Fibroblast of lung (primary cell): ENCODE measurements at regions not wholly inside any gene's neighbourhood (a gene's known extent, or its start where the extent isn't known, plus 50 kb on each side); places are given as distances from the start of the nearest gene placed in this dataset.
A peak's percentile ranks its signal among the peaks of the same experiment; 100 is the strongest.

Experiments
- DNase-seq, 2 donors: peaks; one replicate each; pipeline versions ENCODE4 v3.0.0 to v3.0.0-alpha.2; 2010; ENCODE audit warnings: low read depth in 2 of 2
- H2AFZ ChIP-seq: 2 replicates; pipeline ENCODE4 v1.5.1; 2012; ENCODE audit warnings: low read length, control low read depth, inconsistent platforms
- H3K27ac ChIP-seq: 2 replicates; pipeline ENCODE4 v1.5.1; 2011; ENCODE audit warnings: low read length, control low read depth; ENCODE audit not compliant: insufficient read depth
- H3K27me3 ChIP-seq: 2 replicates; pipeline ENCODE4 v1.5.1; 2011; ENCODE audit warnings: mild to moderate bottlenecking, low read length; ENCODE audit not compliant: control insufficient read depth, insufficient read depth
- H3K36me3 ChIP-seq: 2 replicates; pipeline ENCODE4 v1.5.1; 2011; ENCODE audit warnings: low read length; ENCODE audit not compliant: control insufficient read depth, insufficient read depth
- H3K4me1 ChIP-seq: 2 replicates; pipeline ENCODE4 v1.5.1; 2011; ENCODE audit warnings: low read length; ENCODE audit not compliant: control insufficient read depth, insufficient read depth; ENCODE audit errors: extremely low read depth
- H3K4me2 ChIP-seq: 2 replicates; pipeline ENCODE4 v1.5.1; 2011; ENCODE audit warnings: low read length, control low read depth; ENCODE audit not compliant: insufficient read depth; ENCODE audit errors: extremely low read depth
- H3K4me3 ChIP-seq, 4 experiments: fragments of 200-600 bp in 1 of 4; sonication (generic) in 1 of 4; replicated peaks in 1 of 4; 2 replicates each; pipeline ENCODE4 v1.5.1; 2011 to 2016; ENCODE audit warnings: low read length in 4 of 4, low read depth in 3 of 4, mild to moderate bottlenecking in 3 of 4, control low read depth in 2 of 4, inconsistent platforms in 1 of 4, mixed read lengths in 1 of 4; ENCODE audit not compliant: insufficient read depth in 1 of 4; ENCODE audit errors: control extremely low read depth in 1 of 4
- H3K79me2 ChIP-seq: 2 replicates; pipeline ENCODE4 v1.5.1; 2012; ENCODE audit warnings: mild to moderate bottlenecking, low read length, inconsistent platforms; ENCODE audit not compliant: control insufficient read depth, insufficient read depth
- H3K9ac ChIP-seq: 2 replicates; pipeline ENCODE4 v1.5.1; 2011; ENCODE audit warnings: mild to moderate bottlenecking, low read length, control low read depth; ENCODE audit not compliant: insufficient read depth
- H3K9me3 ChIP-seq: 2 replicates; pipeline ENCODE4 v1.5.1; 2012; ENCODE audit warnings: low read depth, low read length; ENCODE audit not compliant: control insufficient read depth, insufficient read depth
- H4K20me1 ChIP-seq: 2 replicates; pipeline ENCODE4 v1.5.1; 2011; ENCODE audit warnings: low read length; ENCODE audit not compliant: control insufficient read depth, insufficient read depth; ENCODE audit errors: extremely low read depth
- CTCF ChIP-seq, 2 donors: IDR thresholded peaks in 1 of 2; conservative IDR thresholded peaks in 1 of 2; 1 replicate in 1 of 2; 2 replicates in 1 of 2; pipeline ENCODE4 v1.5.1; 2011 to 2012; ENCODE audit warnings: low read length in 2 of 2, control low read depth in 1 of 2, inconsistent platforms in 1 of 2, low read depth in 1 of 2, mild to moderate bottlenecking in 1 of 2
- EZH2 ChIP-seq: IDR thresholded peaks from 2 replicates; pipeline ENCODE4 v1.5.1; 2012; ENCODE audit warnings: low read length, control low read depth, mild to moderate bottlenecking; ENCODE audit errors: missing control alignments

- Histone ChIP-seq H3K9me3 (no peaks in the 10 kb centered on the region), H4K20me1 (no peaks in the 10 kb centered on the region), H3K36me3 (no peaks in the 10 kb centered on the region), H3K79me2 (no peaks in the 10 kb centered on the region), H3K27ac (no peak overlapping the region), H3K9ac (no peak overlapping the region), H3K27me3 (peaks cover 2% of the 10 kb centered on the region), H3K4me3 (no peak overlapping the region), H3K4me2 (no peak overlapping the region), H2AFZ (no peak overlapping the region), H3K4me1 (no peaks in the 10 kb centered on the region)
- DNase-seq: peak; percentile 48 to 63
- TF ChIP-seq CTCF (conservative IDR thresholded peaks at IDR 0.05 in 1 of 2, IDR thresholded peaks at IDR 0.05 in 1 of 2; ENCODE audit: low read depth in 1 of 2, low read length in 2 of 2) (no peak), EZH2 (no peak)
Measured at GRCh38 chr6:159106627-159107241, 61.9 kb upstream of the TAGAP start.

GRCh38 chr6:159105716-159106115, 60.9 kb upstream of the TAGAP start:
- Histone ChIP-seq H3K27ac (no peak overlapping the region), H3K4me1 (no peaks in the 10 kb centered on the region), H3K9ac (no peak overlapping the region), H4K20me1 (no peaks in the 10 kb centered on the region), H3K36me3 (no peaks in the 10 kb centered on the region), H2AFZ (no peak overlapping the region), H3K27me3 (peaks cover 2% of the 10 kb centered on the region), H3K79me2 (no peaks in the 10 kb centered on the region), H3K9me3 (no peaks in the 10 kb centered on the region), H3K4me3 (no peak overlapping the region), H3K4me2 (no peak overlapping the region)
- no peak for TF ChIP-seq EZH2
- no peak for DNase-seq

- Histone ChIP-seq H3K9me3 (no peaks in the 10 kb centered on the region), H3K27ac (no peak overlapping the region), H3K4me1 (no peaks in the 10 kb centered on the region), H2AFZ (no peak overlapping the region), H3K36me3 (no peaks in the 10 kb centered on the region), H3K4me3 (no peak overlapping the region), H3K27me3 (peaks cover 2% of the 10 kb centered on the region), H3K79me2 (no peaks in the 10 kb centered on the region), H3K9ac (no peak overlapping the region), H3K4me2 (no peak overlapping the region), H4K20me1 (no peaks in the 10 kb centered on the region)
- TF ChIP-seq EZH2: no peak
- TF ChIP-seq CTCF (conservative IDR thresholded peaks at IDR 0.05 in 1 of 2, IDR thresholded peaks at IDR 0.05 in 1 of 2; ENCODE audit: low read depth in 1 of 2, low read length in 2 of 2): no peak
- no peak for DNase-seq
Measured at GRCh38 chr6:159104931-159105330, 60.1 kb upstream of the TAGAP start.
